ENCODE measurements at regions not wholly inside any gene's neighbourhood (a gene's known extent, or its start where the extent isn't known, plus 50 kb on each side); places are given as distances from the start of the nearest gene placed in this dataset.

DNA sequence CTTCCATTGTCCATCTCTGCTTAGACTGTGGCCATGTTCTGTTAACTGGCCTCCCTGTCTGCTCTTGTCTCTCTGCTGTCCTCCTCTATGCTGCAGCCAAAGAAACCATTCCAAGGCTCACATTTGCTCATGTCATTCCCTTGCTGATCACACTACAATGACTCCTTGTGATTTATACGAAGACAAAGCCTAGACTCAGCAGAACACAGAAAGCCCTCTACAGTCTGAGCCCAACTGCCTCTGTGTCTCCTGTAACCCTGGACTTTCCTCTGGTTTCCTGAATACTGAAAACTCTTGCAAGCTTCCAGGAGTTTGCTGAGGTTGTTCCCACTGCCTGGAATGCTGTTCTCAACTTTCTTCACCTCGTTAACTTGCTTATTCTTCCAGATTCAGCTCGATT, 191.8 kb downstream of the TMEM38B start:
- Histone ChIP-seq H4K20me1 (ENCODE audit: insufficient read depth) (no peaks in the 10 kb centered on the region), H3F3A (ENCODE audit: insufficient read depth, low read length, poor library complexity, severe bottlenecking) (no peaks in the 10 kb centered on the region), H3K9ac (ENCODE audit: low read length) (no peak overlapping the region), H3K4me3 (ENCODE audit: low read length) (no peak overlapping the region), H3K36me3 (ENCODE audit: insufficient read depth, low read length) (no peaks in the 10 kb centered on the region), H3K4me2 (ENCODE audit: low read length) (no peak overlapping the region), H3K9me2 (ENCODE audit: insufficient read depth, low read length) (no peaks in the 10 kb centered on the region), H3K9me3 (ENCODE audit: low read length) (no peaks in the 10 kb centered on the region), H3K79me2 (replicated peaks; ENCODE audit: insufficient read depth, low read length) (no peaks in the 10 kb centered on the region), H3K27me3 (ENCODE audit: insufficient read depth, low read depth, low read length) (no peaks in the 10 kb centered on the region), H3K27ac (ENCODE audit: low read length) (no peak overlapping the region), H2AFZ (ENCODE audit: low read depth, low read length) (no peak overlapping the region)
- no peak for TF ChIP-seq POLR2AphosphoS5 (IDR thresholded peaks at IDR 0.05)
- TF ChIP-seq MXI1 (conservative IDR thresholded peaks at IDR 0.05; ENCODE audit: poor library complexity, severe bottlenecking): no peak
- no peak for TF ChIP-seq SMC3 (conservative IDR thresholded peaks at IDR 0.05; ENCODE audit: poor library complexity)
- TF ChIP-seq, protein P1, sequence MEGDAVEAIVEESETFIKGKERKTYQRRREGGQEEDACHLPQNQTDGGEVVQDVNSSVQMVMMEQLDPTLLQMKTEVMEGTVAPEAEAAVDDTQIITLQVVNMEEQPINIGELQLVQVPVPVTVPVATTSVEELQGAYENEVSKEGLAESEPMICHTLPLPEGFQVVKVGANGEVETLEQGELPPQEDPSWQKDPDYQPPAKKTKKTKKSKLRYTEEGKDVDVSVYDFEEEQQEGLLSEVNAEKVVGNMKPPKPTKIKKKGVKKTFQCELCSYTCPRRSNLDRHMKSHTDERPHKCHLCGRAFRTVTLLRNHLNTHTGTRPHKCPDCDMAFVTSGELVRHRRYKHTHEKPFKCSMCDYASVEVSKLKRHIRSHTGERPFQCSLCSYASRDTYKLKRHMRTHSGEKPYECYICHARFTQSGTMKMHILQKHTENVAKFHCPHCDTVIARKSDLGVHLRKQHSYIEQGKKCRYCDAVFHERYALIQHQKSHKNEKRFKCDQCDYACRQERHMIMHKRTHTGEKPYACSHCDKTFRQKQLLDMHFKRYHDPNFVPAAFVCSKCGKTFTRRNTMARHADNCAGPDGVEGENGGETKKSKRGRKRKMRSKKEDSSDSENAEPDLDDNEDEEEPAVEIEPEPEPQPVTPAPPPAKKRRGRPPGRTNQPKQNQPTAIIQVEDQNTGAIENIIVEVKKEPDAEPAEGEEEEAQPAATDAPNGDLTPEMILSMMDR (IDR thresholded peaks at IDR 0.05; ENCODE audit: poor library complexity, severe bottlenecking): no peak
- no peak for TF ChIP-seq RAD21 (conservative IDR thresholded peaks at IDR 0.05)
- TF ChIP-seq EP300 (conservative IDR thresholded peaks at IDR 0.05; ENCODE audit: poor library complexity, severe bottlenecking): no peak
- TF ChIP-seq, protein P2, sequence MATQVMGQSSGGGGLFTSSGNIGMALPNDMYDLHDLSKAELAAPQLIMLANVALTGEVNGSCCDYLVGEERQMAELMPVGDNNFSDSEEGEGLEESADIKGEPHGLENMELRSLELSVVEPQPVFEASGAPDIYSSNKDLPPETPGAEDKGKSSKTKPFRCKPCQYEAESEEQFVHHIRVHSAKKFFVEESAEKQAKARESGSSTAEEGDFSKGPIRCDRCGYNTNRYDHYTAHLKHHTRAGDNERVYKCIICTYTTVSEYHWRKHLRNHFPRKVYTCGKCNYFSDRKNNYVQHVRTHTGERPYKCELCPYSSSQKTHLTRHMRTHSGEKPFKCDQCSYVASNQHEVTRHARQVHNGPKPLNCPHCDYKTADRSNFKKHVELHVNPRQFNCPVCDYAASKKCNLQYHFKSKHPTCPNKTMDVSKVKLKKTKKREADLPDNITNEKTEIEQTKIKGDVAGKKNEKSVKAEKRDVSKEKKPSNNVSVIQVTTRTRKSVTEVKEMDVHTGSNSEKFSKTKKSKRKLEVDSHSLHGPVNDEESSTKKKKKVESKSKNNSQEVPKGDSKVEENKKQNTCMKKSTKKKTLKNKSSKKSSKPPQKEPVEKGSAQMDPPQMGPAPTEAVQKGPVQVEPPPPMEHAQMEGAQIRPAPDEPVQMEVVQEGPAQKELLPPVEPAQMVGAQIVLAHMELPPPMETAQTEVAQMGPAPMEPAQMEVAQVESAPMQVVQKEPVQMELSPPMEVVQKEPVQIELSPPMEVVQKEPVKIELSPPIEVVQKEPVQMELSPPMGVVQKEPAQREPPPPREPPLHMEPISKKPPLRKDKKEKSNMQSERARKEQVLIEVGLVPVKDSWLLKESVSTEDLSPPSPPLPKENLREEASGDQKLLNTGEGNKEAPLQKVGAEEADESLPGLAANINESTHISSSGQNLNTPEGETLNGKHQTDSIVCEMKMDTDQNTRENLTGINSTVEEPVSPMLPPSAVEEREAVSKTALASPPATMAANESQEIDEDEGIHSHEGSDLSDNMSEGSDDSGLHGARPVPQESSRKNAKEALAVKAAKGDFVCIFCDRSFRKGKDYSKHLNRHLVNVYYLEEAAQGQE (IDR thresholded peaks at IDR 0.05; ENCODE audit: borderline replicate concordance): no peak
- TF ChIP-seq TAF1 (IDR thresholded peaks at IDR 0.05; ENCODE audit: low read depth): no peak

DNA sequence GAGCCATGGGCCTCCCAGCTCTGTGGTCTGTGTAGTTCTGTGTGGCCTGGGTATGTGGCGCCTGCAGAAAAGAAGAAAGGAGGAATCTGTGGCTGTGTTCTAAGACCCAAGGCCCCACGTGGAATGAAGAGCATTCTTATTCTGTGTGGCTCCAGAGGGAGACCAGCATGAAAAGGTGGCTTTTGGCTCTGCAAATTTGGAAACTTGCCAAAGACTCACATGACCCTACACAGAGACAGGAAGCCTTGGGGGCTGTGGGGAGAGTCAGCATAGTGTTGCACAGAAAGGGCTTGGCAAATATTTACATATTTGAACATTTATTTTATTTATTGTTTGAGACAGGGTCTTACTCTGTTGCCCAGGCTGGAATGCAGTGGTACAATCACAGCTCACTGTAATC, 193.3 kb downstream of the TMEM38B start:
- no peak for TF ChIP-seq EZH2 (IDR thresholded peaks at IDR 0.05; ENCODE audit: borderline replicate concordance, insufficient read depth, low read length, poor library complexity, severe bottlenecking)
- no peak for TF ChIP-seq POLR2AphosphoS5 (IDR thresholded peaks at IDR 0.05)
- Histone ChIP-seq H3K4me2 (ENCODE audit: low read length) (no peak overlapping the region), H3K79me2 (replicated peaks; ENCODE audit: insufficient read depth, low read length) (no peaks in the 10 kb centered on the region), H4K20me1 (ENCODE audit: insufficient read depth) (no peaks in the 10 kb centered on the region), H3K27me3 (ENCODE audit: insufficient read depth, low read depth, low read length) (no peaks in the 10 kb centered on the region), H3K9me2 (ENCODE audit: insufficient read depth, low read length) (no peaks in the 10 kb centered on the region), H3K36me3 (ENCODE audit: insufficient read depth, low read length) (no peaks in the 10 kb centered on the region), H3K27ac (ENCODE audit: low read length) (no peak overlapping the region), H3K9ac (ENCODE audit: low read length) (no peak overlapping the region), H3F3A (ENCODE audit: insufficient read depth, low read length, poor library complexity, severe bottlenecking) (no peaks in the 10 kb centered on the region), H2AFZ (ENCODE audit: low read depth, low read length) (no peak overlapping the region), H3K4me3 (ENCODE audit: low read length) (no peak overlapping the region), H3K9me3 (ENCODE audit: low read length) (no peaks in the 10 kb centered on the region)

All from neural cell (in vitro differentiated cells).